Left lobe of liver (tissue), 2 donors: ENCODE measurements at regions not wholly inside any gene's neighbourhood (a gene's known extent, or its start where the extent isn't known, plus 50 kb on each side); places are given as distances from the start of the nearest gene placed in this dataset.
"Not testable (repeated sequence)": the region's sequence is repeated elsewhere in the genome, so short reads cannot be mapped to it uniquely, and the experiment has no call there.

Source experiments
- ATAC-seq: fragments of 200-7000 bp; cut with Tn5 transposase; one replicate; pipeline ENCODE4 v1.9.1; 2020; ENCODE audit warnings: mild to moderate bottlenecking, moderate library complexity
- DNase-seq: peaks from one replicate; pipeline ENCODE4 v3.0.0-alpha.2; 2020; ENCODE audit warnings: low spot score
- donor health status: DM: no; HTN: no; CAD: no; lungs with moderate emphysema.
- donor health status: DM: no; HTN: yes; CAD: no.

- no peak for ATAC-seq
- DNase-seq, result no peak
Measured at GRCh38 chr6:60681806-60682205, 1604.2 kb downstream of the KHDRBS2 start.

GRCh38 chr6:60679175-60679574 lies 1606.8 kb downstream of the KHDRBS2 start:
- peak; percentile 67 for ATAC-seq
- no peak for DNase-seq

GRCh38 chr6:60671369-60671768 lies 1614.7 kb downstream of the KHDRBS2 start:
- ATAC-seq (no peak), DNase-seq (no peak)

- no peak for DNase-seq
- no peak for ATAC-seq
Measured at GRCh38 chr6:60670036-60670435, 1616.0 kb downstream of the KHDRBS2 start.

- DNase-seq (no peak), ATAC-seq (no peak)
Measured at GRCh38 chr6:60668428-60668827, 1617.6 kb downstream of the KHDRBS2 start.

- DNase-seq, ATAC-seq: not testable (repeated sequence)
Measured at GRCh38 chr6:60663199-60663598, 1622.8 kb downstream of the KHDRBS2 start.

- ATAC-seq (peak; percentile 83), DNase-seq (no peak)
Measured at GRCh38 chr6:60643870-60644269, 1642.2 kb downstream of the KHDRBS2 start.

GRCh38 chr6:60639185-60639584 lies 1646.8 kb downstream of the KHDRBS2 start:
- peak; percentile 49 for ATAC-seq

More at GRCh38 chr6:60639185-60639584, 1646.8 kb downstream of the KHDRBS2 start:
- not testable (repeated sequence) for DNase-seq
